Tibial artery (tissue), 4 donors: ENCODE measurements at regions not wholly inside any gene's neighbourhood (a gene's known extent, or its start where the extent isn't known, plus 50 kb on each side); places are given as distances from the start of the nearest gene placed in this dataset.

Experiments
- DNase-seq, 2 donors: peaks; one replicate each; pipeline ENCODE4 v3.0.0-alpha.2; 2019
- H3K27ac ChIP-seq, 2 donors: fragments of 200-600 bp; sonication (generic) in 1 of 2; 1 replicate in 1 of 2; 2 replicates in 1 of 2; pipeline ENCODE4 v1.5.1; 2018 to 2019; ENCODE audit warnings: mild to moderate bottlenecking in 1 of 2
- H3K27me3 ChIP-seq, 2 donors: fragments of 200-600 bp; sonication (generic) in 1 of 2; one replicate each; pipeline versions ENCODE4 v1.5.1 to v1.6.0; 2016 to 2019
- H3K36me3 ChIP-seq, 3 donors: fragments of 200-600 bp; sonication (generic) in 2 of 3; one replicate each; pipeline ENCODE4 v1.5.1; 2016 to 2019; ENCODE audit warnings: mild to moderate bottlenecking in 2 of 3
- H3K4me1 ChIP-seq, 4 donors: fragments of 200-600 bp; sonication (generic) in 2 of 4; 1 replicate in 3 of 4; 2 replicates in 1 of 4; pipeline ENCODE4 v1.5.1; 2016 to 2019
- H3K4me3 ChIP-seq, 2 donors: fragments of 200-600 bp; sonication (generic) in 1 of 2; 1 replicate in 1 of 2; 2 replicates in 1 of 2; pipeline ENCODE4 v1.5.1; 2018 to 2019; ENCODE audit warnings: mild to moderate bottlenecking in 2 of 2
- H3K9me3 ChIP-seq, 3 donors: fragments of 200-600 bp; sonication (generic) in 1 of 3; one replicate each; pipeline ENCODE4 v1.5.1; 2016 to 2019
- CTCF ChIP-seq, 2 experiments: fragments of 200-600 bp in 1 of 2; fragments of 450-650 bp in 1 of 2; IDR thresholded peaks; one replicate each; pipeline ENCODE4 v1.5.1; 2017 to 2019; ENCODE audit warnings: antibody characterized with exemption in 2 of 2, mild to moderate bottlenecking in 1 of 2, moderate library complexity in 1 of 2
- intact Hi-C: fragments of 100-400 bp; cut with DNase I; formaldehyde crosslinking; loops from one replicate; pipeline ENCODE4 v1.15.0; 2023; ENCODE audit warnings: low total_unique reads

- DNase-seq: no peak
- Histone ChIP-seq H3K27ac (no peak overlapping the region), H3K36me3 (no peaks in the 10 kb centered on the region), H3K4me3 (no peak overlapping the region), H3K9me3 (no peaks in the 10 kb centered on the region), H3K27me3 (no peaks in the 10 kb centered on the region), H3K4me1 (no peaks in the 10 kb centered on the region)
- intact Hi-C loops: no loop called here
- no peak for TF ChIP-seq CTCF (IDR thresholded peaks at IDR 0.05)
Measured at GRCh38 chr18:40407909-40408308, 1547.1 kb upstream of the PIK3C3 start.

GRCh38 chr18:40404284-40404683 is 1550.8 kb upstream of the PIK3C3 start:
- Histone ChIP-seq H3K27ac (no peak overlapping the region), H3K27me3 (no peaks in the 10 kb centered on the region), H3K4me3 (no peak overlapping the region), H3K4me1 (no peaks in the 10 kb centered on the region), H3K36me3 (no peaks in the 10 kb centered on the region), H3K9me3 (no peaks in the 10 kb centered on the region)
- TF ChIP-seq CTCF (IDR thresholded peaks at IDR 0.05): no peak
- DNase-seq: no peak
- intact Hi-C loops: no loop called here

GRCh38 chr18:40402052-40402451 is 1553.0 kb upstream of the PIK3C3 start:
- DNase-seq: no peak
- Histone ChIP-seq H3K9me3 (no peaks in the 10 kb centered on the region), H3K27me3 (no peaks in the 10 kb centered on the region), H3K4me3 (no peak overlapping the region), H3K36me3 (no peaks in the 10 kb centered on the region), H3K4me1 (no peaks in the 10 kb centered on the region), H3K27ac (no peak overlapping the region)
- intact Hi-C loops: no loop called here
- TF ChIP-seq CTCF (IDR thresholded peaks at IDR 0.05): no peak

- intact Hi-C loops: no loop called here
Measured at GRCh38 chr18:40388121-40388520, 1566.9 kb upstream of the PIK3C3 start.

GRCh38 chr18:40387130-40387787 is 1567.8 kb upstream of the PIK3C3 start:
- no peak for DNase-seq
- H3K9me3 ChIP-seq: no peaks in the 10 kb centered on the region
- intact Hi-C loops: no loop called here
- no peak for TF ChIP-seq CTCF (IDR thresholded peaks at IDR 0.05)
- no peak overlapping the region for H3K27ac ChIP-seq
- H3K36me3 ChIP-seq: no peaks in the 10 kb centered on the region
- H3K4me1 ChIP-seq: no peaks in the 10 kb centered on the region
- H3K4me3 ChIP-seq: no peak overlapping the region
- no peaks in the 10 kb centered on the region for H3K27me3 ChIP-seq

More at GRCh38 chr18:40388121-40388520, 1566.9 kb upstream of the PIK3C3 start:
- Histone ChIP-seq H3K9me3 (no peaks in the 10 kb centered on the region), H3K36me3 (no peaks in the 10 kb centered on the region), H3K4me3 (no peak overlapping the region), H3K27ac (no peak overlapping the region), H3K4me1 (no peaks in the 10 kb centered on the region), H3K27me3 (no peaks in the 10 kb centered on the region)
- no peak for TF ChIP-seq CTCF (IDR thresholded peaks at IDR 0.05)
- no peak for DNase-seq

- H3K4me3 ChIP-seq: no peak overlapping the region
- H3K9me3 ChIP-seq: no peaks in the 10 kb centered on the region
- TF ChIP-seq CTCF (IDR thresholded peaks at IDR 0.05): no peak
- no peaks in the 10 kb centered on the region for H3K4me1 ChIP-seq
- no peaks in the 10 kb centered on the region for H3K36me3 ChIP-seq
- intact Hi-C loops: no loop called here
- no peak for DNase-seq
- H3K27ac ChIP-seq: no peak overlapping the region
- no peaks in the 10 kb centered on the region for H3K27me3 ChIP-seq
Measured at GRCh38 chr18:40382197-40382596, 1572.8 kb upstream of the PIK3C3 start.
